Thyroid gland (tissue), 4 donors: ENCODE measurements at regions not wholly inside any gene's neighbourhood (a gene's known extent, or its start where the extent isn't known, plus 50 kb on each side); places are given as distances from the start of the nearest gene placed in this dataset.

Experiments used
- DNase-seq, 2 donors: peaks; one replicate each; pipeline ENCODE4 v3.0.0-alpha.2; 2019
- H3K27ac ChIP-seq, 3 donors: fragments of 200-600 bp; sonication (generic); 1 replicate in 2 of 3; 2 replicates in 1 of 3; pipeline ENCODE4 v1.5.1; 2016 to 2019; ENCODE audit warnings: mild to moderate bottlenecking in 1 of 3, moderate library complexity in 1 of 3
- H3K27me3 ChIP-seq: fragments of 200-600 bp; sonication (generic); one replicate; pipeline ENCODE4 v1.5.1; 2019
- H3K36me3 ChIP-seq, 2 donors: fragments of 200-600 bp; sonication (generic); one replicate each; pipeline ENCODE4 v1.5.1; 2016 to 2019
- H3K4me1 ChIP-seq, 2 donors: fragments of 200-600 bp; sonication (generic); one replicate each; pipeline ENCODE4 v1.5.1; 2017 to 2019
- H3K4me3 ChIP-seq, 3 donors: fragments of 200-600 bp; sonication (generic); replicated peaks in 1 of 3; 1 replicate in 2 of 3; 2 replicates in 1 of 3; pipeline ENCODE4 v1.5.1; 2016; ENCODE audit warnings: mild to moderate bottlenecking in 1 of 3
- H3K9me3 ChIP-seq: fragments of 200-600 bp; sonication (generic); one replicate; pipeline ENCODE4 v1.5.1; 2017
- POLR2A ChIP-seq, 2 donors: fragments of 450-650 bp; IDR thresholded peaks; one replicate each; pipeline ENCODE4 v1.6.1; 2017; ENCODE audit warnings: antibody characterized with exemption in 2 of 2, mild to moderate bottlenecking in 2 of 2, moderate library complexity in 1 of 2
- WGBS, 2 donors: methylation state at CpG; one replicate each; pipeline ENCODE4 v1.1.5; 2017; 5-methylcytosine and 5-hydroxymethylcytosine counted together
- intact Hi-C: fragments of 100-400 bp; cut with DNase I; formaldehyde crosslinking; loops from one replicate; pipeline ENCODE4 v1.15.1; 2023
- TF ChIP-seq, protein P1 (sequence below), 6 experiments: fragments of 200-600 bp in 3 of 6; fragments of 450-650 bp in 3 of 6; sonication (generic) in 3 of 6; IDR thresholded peaks; one replicate each; pipeline ENCODE4 v1.5.1; 2016 to 2019; ENCODE audit warnings: antibody characterized with exemption in 6 of 6, mild to moderate bottlenecking in 2 of 6, inconsistent platforms in 1 of 6, moderate library complexity in 1 of 6

DNA sequence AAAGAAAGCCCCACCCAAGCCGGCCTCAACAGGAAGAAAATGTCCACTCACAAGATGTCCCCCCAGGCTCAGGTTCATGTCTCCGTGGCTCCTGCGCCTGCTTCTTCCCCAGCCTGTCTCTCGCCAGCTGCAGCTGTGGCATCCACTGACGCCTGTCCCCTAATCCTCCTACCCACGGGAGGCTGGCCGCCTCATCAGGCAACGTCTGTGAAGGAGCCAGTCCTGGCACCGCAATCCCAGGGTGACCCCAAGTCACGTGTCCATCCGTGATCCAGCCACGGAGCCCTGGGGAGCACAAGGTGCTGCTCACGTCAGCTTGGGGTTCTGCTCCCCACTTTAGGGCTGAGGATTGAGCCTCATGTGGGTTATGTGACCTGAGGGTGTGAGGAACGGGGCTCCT is 640.3 kb downstream of the CDH26 start:
- no peaks in the 10 kb centered on the region for H3K4me1 ChIP-seq
- intact Hi-C loops, result no loop called here
- no peaks in the 10 kb centered on the region for H3K27me3 ChIP-seq
- WGBS, 2 donors, result 88 to 92% methylated on average over 14 of the region's 14 CpGs
- TF ChIP-seq POLR2A (IDR thresholded peaks at IDR 0.05), result no peak
- TF ChIP-seq, protein P1, sequence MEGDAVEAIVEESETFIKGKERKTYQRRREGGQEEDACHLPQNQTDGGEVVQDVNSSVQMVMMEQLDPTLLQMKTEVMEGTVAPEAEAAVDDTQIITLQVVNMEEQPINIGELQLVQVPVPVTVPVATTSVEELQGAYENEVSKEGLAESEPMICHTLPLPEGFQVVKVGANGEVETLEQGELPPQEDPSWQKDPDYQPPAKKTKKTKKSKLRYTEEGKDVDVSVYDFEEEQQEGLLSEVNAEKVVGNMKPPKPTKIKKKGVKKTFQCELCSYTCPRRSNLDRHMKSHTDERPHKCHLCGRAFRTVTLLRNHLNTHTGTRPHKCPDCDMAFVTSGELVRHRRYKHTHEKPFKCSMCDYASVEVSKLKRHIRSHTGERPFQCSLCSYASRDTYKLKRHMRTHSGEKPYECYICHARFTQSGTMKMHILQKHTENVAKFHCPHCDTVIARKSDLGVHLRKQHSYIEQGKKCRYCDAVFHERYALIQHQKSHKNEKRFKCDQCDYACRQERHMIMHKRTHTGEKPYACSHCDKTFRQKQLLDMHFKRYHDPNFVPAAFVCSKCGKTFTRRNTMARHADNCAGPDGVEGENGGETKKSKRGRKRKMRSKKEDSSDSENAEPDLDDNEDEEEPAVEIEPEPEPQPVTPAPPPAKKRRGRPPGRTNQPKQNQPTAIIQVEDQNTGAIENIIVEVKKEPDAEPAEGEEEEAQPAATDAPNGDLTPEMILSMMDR (IDR thresholded peaks at IDR 0.05), result no peak
- no peaks in the 10 kb centered on the region for H3K36me3 ChIP-seq
- H3K27ac ChIP-seq, result no peak overlapping the region
- H3K9me3 ChIP-seq, result no peaks in the 10 kb centered on the region
- no peak for DNase-seq
- no peak overlapping the region for H3K4me3 ChIP-seq

DNA sequence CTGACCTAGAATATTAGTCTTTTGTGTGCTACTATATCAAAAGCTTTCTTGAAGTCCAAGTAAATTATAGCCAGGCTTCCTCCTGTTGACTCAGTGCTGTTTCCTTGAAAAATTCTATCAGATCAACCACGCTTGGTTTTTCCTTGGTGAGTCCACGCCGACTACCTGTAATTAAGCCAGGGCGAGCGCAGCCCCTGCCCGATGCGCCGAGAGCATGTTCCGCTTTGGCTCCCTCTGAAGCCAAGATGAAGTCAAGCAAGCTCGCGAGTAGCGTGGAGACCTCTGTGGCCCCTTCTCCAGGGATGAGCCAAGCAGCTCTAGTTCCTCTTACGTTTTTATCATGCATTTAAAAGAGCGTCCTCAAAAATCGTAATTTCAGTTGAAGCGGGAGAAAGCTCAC is 641.2 kb downstream of the CDH26 start:
- 94 to 95% methylated on average over 16 of the region's 16 CpGs for WGBS, 2 donors
- intact Hi-C loops, result no loop called here
- no peaks in the 10 kb centered on the region for H3K9me3 ChIP-seq
- no peak for DNase-seq
- H3K27ac ChIP-seq, result no peak overlapping the region
- no peaks in the 10 kb centered on the region for H3K27me3 ChIP-seq
- no peaks in the 10 kb centered on the region for H3K36me3 ChIP-seq
- H3K4me3 ChIP-seq, result no peak overlapping the region
- TF ChIP-seq, protein P1 (IDR thresholded peaks at IDR 0.05), result no peak
- no peak for TF ChIP-seq POLR2A (IDR thresholded peaks at IDR 0.05)
- no peaks in the 10 kb centered on the region for H3K4me1 ChIP-seq

DNA sequence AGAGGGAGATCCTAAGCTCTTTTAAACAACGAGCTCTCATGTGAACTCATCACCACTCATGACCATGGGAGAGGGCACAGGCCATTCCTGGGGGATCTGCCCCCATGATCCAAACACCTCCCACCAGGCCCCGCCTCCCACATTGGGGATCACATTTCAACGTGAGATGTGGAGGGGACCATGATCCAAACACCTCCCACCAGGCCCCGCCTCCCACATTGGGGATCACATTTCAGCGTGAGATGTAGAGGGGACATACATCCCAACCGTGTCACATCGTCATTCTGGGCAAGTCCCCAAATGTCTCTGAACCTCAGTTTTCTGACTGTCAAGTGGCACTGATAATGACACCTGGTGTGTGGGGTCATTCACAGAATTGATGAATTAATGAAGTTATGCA is 641.8 kb downstream of the CDH26 start:
- DNase-seq, result no peak
- WGBS, 2 donors, result 83 to 86% methylated on average over 7 of the region's 7 CpGs
- Histone ChIP-seq H3K9me3 (no peaks in the 10 kb centered on the region), H3K4me1 (no peaks in the 10 kb centered on the region), H3K27ac (no peak overlapping the region), H3K36me3 (no peaks in the 10 kb centered on the region), H3K4me3 (no peak overlapping the region), H3K27me3 (no peaks in the 10 kb centered on the region)
- intact Hi-C loops, result no loop called here
- TF ChIP-seq, protein P1 (IDR thresholded peaks at IDR 0.05), result no peak
- TF ChIP-seq POLR2A (IDR thresholded peaks at IDR 0.05), result no peak

DNA sequence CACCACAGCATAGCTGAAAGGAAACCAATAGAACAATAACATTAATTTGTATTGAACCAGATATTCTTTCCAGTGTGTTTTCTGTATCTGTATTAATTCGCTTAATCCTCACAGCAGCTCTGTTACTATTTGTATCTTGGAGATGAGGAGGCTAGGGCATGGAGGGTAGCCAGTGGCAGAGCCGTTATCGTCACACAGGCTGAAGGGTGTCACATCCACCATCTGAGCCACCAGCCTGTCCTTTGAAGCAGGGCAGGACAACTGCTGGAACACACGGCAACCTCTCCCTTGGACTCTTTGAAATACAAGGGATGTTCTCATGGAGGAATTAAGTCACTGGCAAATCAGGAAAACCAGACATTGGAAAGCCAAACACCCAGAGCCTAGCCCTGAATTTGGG is 628.0 kb upstream of the CDH4 start:
- TF ChIP-seq POLR2A (IDR thresholded peaks at IDR 0.05), result no peak
- TF ChIP-seq, protein P1 (IDR thresholded peaks at IDR 0.05), result no peak
- no peak overlapping the region for H3K27ac ChIP-seq
- no peaks in the 10 kb centered on the region for H3K36me3 ChIP-seq
- no peaks in the 10 kb centered on the region for H3K4me1 ChIP-seq
- H3K9me3 ChIP-seq, result no peaks in the 10 kb centered on the region
- WGBS, 2 donors, result 80 to 90% methylated on average over 4 of the region's 4 CpGs
- H3K27me3 ChIP-seq, result no peaks in the 10 kb centered on the region
- no peak for DNase-seq
- intact Hi-C loops, result no loop called here
- H3K4me3 ChIP-seq, result no peak overlapping the region

DNA sequence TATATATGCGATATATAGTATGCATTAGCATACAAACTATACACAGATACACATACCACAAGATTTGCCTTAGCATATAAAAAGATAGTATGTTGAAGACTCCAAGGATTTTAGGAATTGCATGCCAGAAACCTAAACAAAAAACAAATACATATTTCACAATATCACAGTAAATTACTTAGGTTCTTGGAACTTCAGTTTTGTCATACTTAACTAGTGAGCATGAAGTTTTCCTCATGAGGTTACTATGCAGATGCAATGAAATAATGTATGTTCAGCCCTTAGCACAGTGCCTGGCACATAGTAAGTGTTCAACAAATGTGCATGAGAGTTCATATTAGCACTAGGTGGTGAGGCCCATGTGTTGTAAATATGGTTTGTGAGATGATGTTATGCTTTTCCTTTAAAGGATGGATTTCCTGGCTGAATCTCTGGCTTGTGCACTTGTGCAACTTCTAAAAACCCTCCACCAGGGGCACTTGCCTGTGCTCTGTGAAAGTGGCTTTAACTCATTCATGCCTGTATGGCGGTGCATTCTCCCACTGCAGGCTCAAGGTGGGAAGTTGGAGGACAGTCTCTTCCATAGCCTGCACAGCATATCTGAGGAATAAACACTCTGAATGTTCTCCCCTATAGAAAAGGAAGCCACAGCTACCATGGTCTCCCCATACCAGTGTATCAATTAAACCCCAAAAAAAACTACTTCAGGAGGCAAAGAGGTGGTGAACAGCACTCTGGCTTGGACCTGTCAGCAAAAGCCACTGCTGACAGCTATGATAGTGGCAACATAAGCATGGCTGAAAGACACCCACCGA is 624.1 kb upstream of the CDH4 start:
- WGBS, 2 donors, result 61 to 76% methylated on average over 3 of the region's 3 CpGs
- Histone ChIP-seq H3K27me3 (no peaks in the 10 kb centered on the region), H3K4me3 (no peak overlapping the region), H3K36me3 (no peaks in the 10 kb centered on the region), H3K9me3 (no peaks in the 10 kb centered on the region), H3K4me1 (no peaks in the 10 kb centered on the region), H3K27ac (no peak overlapping the region)
- TF ChIP-seq, protein P1 (IDR thresholded peaks at IDR 0.05), result no peak
- no peak for TF ChIP-seq POLR2A (IDR thresholded peaks at IDR 0.05)
- no peak for DNase-seq
- intact Hi-C loops, result no loop called here
